ACC112 (cell line): ENCODE measurements at regions not wholly inside any gene's neighbourhood (a gene's known extent, or its start where the extent isn't known, plus 50 kb on each side); places are given as distances from the start of the nearest gene placed in this dataset.

Source experiments
- H2AFZ ChIP-seq: fragments of 200-600 bp; sonication (generic); one replicate; pipeline ENCODE4 v1.6.0; 2017; ENCODE audit warnings: antibody characterized with exemption, low read length; ENCODE audit not compliant: unreplicated experiment
- H3K27ac ChIP-seq: fragments of 200-600 bp; sonication (generic); 2 replicates; pipeline ENCODE4 v1.5.1; 2014; ENCODE audit warnings: low read depth, mild to moderate bottlenecking, antibody characterized with exemption, low read length, moderate library complexity
- H3K27me3 ChIP-seq: fragments of 200-600 bp; sonication (generic); 2 replicates; pipeline ENCODE4 v1.6.1; 2014; ENCODE audit warnings: mild to moderate bottlenecking, antibody characterized with exemption, low read length, moderate library complexity, mixed read lengths; ENCODE audit not compliant: insufficient read depth
- H3K36me3 ChIP-seq: fragments of 200-600 bp; sonication (generic); 2 replicates; pipeline ENCODE4 v1.6.1; 2016; ENCODE audit warnings: mild to moderate bottlenecking, antibody characterized with exemption, low read length, moderate library complexity, mixed read lengths; ENCODE audit not compliant: insufficient read depth
- H3K4me1 ChIP-seq: fragments of 200-600 bp; sonication (generic); one replicate; pipeline ENCODE4 v1.6.1; 2016; ENCODE audit warnings: low read length, mixed read lengths; ENCODE audit not compliant: insufficient read depth, unreplicated experiment, control insufficient read depth
- H3K4me3 ChIP-seq: fragments of 200-600 bp; sonication (generic); 2 replicates; pipeline ENCODE4 v1.5.1; 2014; ENCODE audit warnings: mild to moderate bottlenecking, low read depth, low read length
- H3K79me2 ChIP-seq: fragments of 200-600 bp; sonication (generic); one replicate; pipeline ENCODE4 v1.6.0; 2016; ENCODE audit warnings: low read length; ENCODE audit not compliant: control insufficient read depth, unreplicated experiment, insufficient read depth

DNA sequence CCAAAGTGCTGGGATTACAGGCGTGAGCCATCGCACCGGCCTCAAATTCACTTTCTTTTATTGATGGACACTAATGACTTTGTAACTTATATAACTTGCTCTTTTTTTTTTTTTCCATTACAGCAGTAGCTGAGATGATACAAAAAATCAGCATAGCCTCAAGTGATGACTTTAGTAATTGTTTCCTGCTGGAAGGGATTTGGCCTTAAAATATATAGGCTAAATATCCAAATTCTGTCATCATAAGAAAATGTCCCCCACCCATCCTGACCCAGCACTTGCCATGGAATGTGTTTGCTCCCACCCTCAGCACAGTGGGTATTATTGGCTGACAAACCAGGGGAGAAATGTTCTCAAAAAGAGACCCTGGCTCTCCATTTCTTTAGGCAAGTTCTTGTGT lies 1264.1 kb upstream of the AUTS2 start:
- Histone ChIP-seq H2AFZ (no peak overlapping the region), H3K4me1 (no peaks in the 10 kb centered on the region), H3K36me3 (no peaks in the 10 kb centered on the region), H3K27me3 (no peaks in the 10 kb centered on the region), H3K79me2 (no peaks in the 10 kb centered on the region), H3K4me3 (no peak overlapping the region), H3K27ac (no peak overlapping the region)

DNA sequence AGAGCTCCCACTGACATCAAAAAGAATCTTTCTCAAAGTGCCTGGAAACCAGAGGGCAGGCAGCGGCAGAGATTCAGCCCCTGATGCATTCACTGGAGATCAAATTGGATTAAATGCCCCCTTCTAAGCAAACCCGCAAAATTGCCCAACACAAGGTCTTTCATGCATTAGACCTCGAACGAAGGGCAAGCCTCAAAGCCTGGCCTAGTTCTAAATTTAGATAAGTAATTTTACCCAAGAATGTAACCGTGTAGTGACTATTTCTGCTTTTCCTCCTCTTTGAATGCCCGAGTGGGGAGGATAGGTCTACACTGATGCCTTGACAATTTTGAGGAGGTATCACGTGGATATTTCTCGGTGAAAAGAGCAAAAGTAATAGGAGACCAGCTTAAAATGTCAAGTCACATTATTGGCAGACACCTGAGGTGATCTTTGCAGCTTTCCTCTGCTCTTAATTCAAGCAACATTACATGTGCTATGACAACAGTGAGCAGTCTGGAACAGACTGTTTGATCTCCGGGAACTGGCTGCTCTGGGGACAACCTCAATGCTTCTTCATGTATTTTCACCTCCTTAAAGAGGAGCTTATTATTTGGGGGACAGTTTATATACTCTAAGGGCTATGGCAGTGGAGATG lies 1263.5 kb upstream of the AUTS2 start:
- H3K27ac ChIP-seq: no peak overlapping the region
- H3K27me3 ChIP-seq: no peaks in the 10 kb centered on the region
- H3K4me3 ChIP-seq: no peak overlapping the region
- no peak overlapping the region for H2AFZ ChIP-seq
- no peaks in the 10 kb centered on the region for H3K79me2 ChIP-seq
- H3K36me3 ChIP-seq: no peaks in the 10 kb centered on the region
- H3K4me1 ChIP-seq: no peaks in the 10 kb centered on the region

DNA sequence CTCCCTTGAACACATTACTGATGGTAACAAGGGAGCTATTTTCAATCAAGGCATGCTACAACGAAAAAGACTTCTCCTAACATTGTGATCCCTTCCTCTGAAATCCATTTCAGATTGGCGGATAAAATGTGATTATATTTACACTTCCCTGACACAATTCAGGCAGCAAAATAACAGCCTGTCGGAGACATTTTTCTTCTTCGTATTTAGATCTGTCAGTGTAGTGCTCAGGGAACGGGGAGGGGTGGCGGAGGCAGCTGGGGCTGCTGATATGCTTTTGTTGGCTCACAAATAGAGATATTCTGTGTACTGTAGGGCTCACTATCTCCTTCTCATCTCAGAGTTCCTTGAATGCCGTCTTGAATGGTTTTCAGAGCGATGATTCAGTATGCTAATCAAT lies 1261.7 kb upstream of the AUTS2 start:
- H2AFZ ChIP-seq: no peak overlapping the region
- no peaks in the 10 kb centered on the region for H3K27me3 ChIP-seq
- no peaks in the 10 kb centered on the region for H3K79me2 ChIP-seq
- H3K4me1 ChIP-seq: no peaks in the 10 kb centered on the region
- no peaks in the 10 kb centered on the region for H3K36me3 ChIP-seq
- H3K27ac ChIP-seq: no peak overlapping the region
- no peak overlapping the region for H3K4me3 ChIP-seq

DNA sequence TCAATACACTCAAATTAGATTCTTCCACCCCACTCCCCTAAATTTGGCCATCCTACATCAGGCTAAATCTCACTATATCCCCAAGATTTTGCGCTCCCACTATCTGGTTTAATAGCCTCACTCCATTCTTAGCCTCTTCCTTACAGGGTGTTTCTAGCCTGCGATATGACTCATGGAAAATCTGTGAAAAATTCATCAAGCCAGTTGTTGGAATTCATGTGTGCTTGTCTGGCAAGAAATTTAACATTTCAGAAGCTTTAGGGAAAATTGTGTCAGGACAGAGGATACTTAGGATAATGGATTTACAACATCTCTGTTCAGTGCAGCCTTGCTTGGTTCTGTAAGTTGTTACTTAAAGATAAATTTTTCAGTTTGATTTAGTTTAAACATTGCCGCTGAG lies 1249.9 kb upstream of the AUTS2 start:
- Histone ChIP-seq H3K4me3 (no peak overlapping the region), H3K27ac (no peak overlapping the region), H3K79me2 (no peaks in the 10 kb centered on the region), H3K4me1 (no peaks in the 10 kb centered on the region), H2AFZ (no peak overlapping the region), H3K36me3 (no peaks in the 10 kb centered on the region), H3K27me3 (no peaks in the 10 kb centered on the region)

DNA sequence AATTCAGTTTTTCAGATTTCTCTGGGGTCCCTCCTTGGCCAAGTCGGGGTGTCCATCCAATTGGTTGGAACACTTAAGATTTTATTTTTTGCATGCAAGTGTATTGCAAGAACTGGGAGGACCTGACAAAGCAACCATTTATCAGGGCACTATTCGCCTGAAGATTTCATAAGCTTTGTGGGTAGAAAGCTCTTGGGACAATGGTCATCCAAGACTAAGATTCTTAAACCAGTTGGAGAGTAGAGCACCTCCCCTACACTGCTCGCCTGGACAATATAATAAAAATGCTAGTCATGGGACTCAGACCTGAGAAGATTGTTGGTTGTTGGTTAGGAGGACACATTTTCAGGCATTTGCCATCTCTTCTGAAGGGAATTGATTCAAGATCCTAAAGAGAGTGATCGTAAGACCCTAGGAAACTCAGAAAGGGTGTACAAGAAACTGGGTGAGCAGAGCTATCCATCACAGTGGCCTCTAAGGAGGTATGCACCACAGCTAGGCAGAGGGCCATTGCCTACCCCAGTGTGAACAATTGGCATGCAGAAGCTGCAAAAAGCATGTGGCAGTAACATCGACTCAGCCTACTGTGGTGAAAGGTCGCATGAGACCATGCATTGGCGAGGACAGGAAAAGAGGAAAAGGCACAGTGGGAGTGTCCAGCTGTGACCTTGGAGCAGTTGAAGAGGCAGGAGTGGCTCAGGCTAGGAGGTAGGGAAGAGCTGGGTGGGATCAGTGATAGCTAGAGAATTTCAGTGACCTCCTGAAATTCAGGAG lies 1235.3 kb upstream of the AUTS2 start:
- Histone ChIP-seq H3K27ac (no peak overlapping the region), H2AFZ (no peak overlapping the region), H3K27me3 (no peaks in the 10 kb centered on the region)

DNA sequence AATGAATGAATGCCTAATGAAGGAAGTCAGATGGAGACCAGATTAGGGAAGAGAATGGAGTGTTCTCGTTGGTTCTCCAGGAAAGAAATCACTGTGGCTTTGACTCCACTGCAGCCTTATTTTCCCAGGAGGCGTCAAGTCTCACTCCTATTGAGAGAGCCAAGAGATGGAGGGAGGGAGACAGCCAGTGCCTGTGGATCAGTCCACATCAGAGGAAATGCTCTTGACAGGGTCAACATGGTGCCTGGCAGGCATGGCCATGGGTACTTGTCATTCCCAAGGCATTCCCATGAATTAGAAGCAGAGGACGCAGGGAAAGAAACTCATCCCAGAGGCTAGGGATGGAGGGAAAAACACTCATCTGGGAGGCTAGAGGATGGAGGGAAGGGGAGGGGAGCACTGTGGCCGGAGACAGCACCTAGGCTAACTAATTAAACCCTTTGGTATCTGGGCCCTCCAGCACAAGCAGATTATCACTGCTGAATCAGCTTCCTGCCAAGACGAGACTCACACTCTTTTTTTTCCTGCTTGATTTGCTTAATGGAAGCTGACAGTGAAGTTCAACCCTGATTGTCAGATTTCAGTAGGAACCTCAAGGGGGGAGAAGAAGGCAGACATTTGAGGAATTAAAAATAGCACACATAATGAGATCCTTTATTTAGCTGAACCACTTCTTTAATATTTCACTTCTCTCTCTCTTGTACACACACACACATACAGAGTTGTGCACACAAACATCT lies 1233.2 kb upstream of the AUTS2 start:
- no peaks in the 10 kb centered on the region for H3K4me1 ChIP-seq
- no peaks in the 10 kb centered on the region for H3K79me2 ChIP-seq
- no peak overlapping the region for H3K4me3 ChIP-seq
- no peaks in the 10 kb centered on the region for H3K27me3 ChIP-seq
- no peak overlapping the region for H3K27ac ChIP-seq
- H2AFZ ChIP-seq: no peak overlapping the region
- H3K36me3 ChIP-seq: no peaks in the 10 kb centered on the region

More for the DNA sequence above, 1235.3 kb upstream of the AUTS2 start:
- no peak overlapping the region for H3K4me3 ChIP-seq
- no peaks in the 10 kb centered on the region for H3K4me1 ChIP-seq
- H3K79me2 ChIP-seq: no peaks in the 10 kb centered on the region
- no peaks in the 10 kb centered on the region for H3K36me3 ChIP-seq

DNA sequence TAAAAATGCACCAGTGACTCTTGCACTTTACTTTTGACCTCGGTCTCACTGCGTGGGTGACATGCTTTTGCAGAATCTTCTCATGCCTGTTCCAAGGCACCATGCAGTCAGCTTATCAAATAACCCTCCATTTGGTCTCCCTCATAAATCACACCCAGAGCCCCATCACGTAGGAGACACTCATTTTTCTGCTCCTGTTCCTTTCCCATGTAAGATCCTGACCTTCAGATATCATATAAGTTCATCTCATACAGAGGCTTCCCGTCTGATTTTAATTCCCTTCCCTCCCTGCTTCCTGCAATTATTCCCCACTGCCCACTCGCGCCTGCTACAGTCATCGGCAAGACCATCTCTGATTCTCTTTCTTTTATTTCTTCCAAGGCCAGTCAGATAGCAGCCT lies 1226.3 kb upstream of the AUTS2 start:
- Histone ChIP-seq H3K27ac (no peak overlapping the region), H3K4me3 (no peak overlapping the region), H3K27me3 (no peaks in the 10 kb centered on the region), H3K36me3 (no peaks in the 10 kb centered on the region), H3K79me2 (no peaks in the 10 kb centered on the region), H3K4me1 (no peaks in the 10 kb centered on the region), H2AFZ (no peak overlapping the region)

DNA sequence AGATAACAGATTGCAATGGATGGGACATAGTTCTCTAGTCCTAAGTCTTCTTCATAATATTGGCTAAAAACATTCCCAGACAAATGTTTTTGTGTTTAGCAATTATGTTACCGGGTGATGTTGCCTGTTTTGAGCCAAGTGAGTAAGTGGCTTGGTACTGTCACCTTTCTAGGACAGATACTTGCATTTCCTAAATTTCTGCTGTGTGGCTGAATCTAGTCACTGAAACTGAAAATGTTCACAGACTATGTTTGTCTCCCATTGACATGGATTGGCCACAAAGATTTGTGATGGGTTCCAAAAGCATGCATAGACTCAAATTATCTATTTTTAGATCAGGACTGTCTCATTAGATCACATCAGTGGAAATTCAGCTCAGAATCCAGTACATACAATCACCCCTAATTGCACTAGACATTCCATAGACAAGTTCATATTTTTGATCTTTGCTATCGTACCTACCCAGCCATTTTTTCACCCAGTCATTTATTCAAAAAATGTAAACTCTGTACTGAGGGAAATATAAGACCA lies 1222.1 kb upstream of the AUTS2 start:
- Histone ChIP-seq H3K36me3 (no peaks in the 10 kb centered on the region), H3K27ac (no peak overlapping the region)

DNA sequence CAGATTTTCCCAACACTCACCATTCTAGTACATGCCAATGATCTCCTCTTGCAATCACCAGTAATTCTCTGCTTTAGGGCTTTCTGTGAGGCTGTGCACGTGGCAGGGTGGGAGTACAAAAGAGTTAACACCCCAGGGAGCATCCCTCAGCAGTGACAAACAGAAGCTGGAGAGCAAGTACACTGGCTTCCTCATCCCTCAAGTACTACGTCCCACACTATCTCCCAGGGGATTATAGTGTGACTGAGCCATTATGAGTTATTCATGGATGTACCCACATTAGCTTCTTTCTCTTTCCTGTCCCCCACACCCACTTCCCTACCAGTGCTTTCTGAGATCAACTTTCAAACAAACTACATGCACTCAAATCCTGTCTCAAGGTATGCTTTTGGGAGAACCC lies 1216.5 kb upstream of the AUTS2 start:
- no peaks in the 10 kb centered on the region for H3K27me3 ChIP-seq
- no peaks in the 10 kb centered on the region for H3K4me1 ChIP-seq
- H2AFZ ChIP-seq: no peak overlapping the region
- H3K79me2 ChIP-seq: no peaks in the 10 kb centered on the region
- no peak overlapping the region for H3K4me3 ChIP-seq
- no peaks in the 10 kb centered on the region for H3K36me3 ChIP-seq
- H3K27ac ChIP-seq: no peak overlapping the region

More for the DNA sequence above, 1222.1 kb upstream of the AUTS2 start:
- Histone ChIP-seq H3K4me1 (no peaks in the 10 kb centered on the region), H2AFZ (no peak overlapping the region), H3K4me3 (no peak overlapping the region), H3K27me3 (no peaks in the 10 kb centered on the region), H3K79me2 (no peaks in the 10 kb centered on the region)

DNA sequence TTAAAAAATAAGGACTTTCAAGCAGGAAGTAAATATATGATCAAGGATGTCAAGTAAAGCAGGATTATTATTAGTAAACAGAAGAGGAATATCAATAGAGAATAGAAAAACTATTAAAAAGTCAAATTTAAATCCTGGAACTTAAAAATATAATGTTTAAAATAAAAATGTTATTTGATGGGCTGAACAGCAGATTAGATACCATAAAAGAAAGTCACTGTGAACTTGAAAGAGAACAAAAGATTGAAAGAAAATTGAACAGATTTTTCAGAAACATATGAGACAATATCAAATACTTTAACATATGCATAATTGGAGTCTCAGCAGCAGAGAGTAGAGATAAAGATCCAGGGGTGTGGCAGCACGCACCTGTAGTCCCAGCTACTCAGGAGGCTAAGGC lies 1213.7 kb upstream of the AUTS2 start:
- Histone ChIP-seq H3K79me2 (no peaks in the 10 kb centered on the region), H3K4me1 (no peaks in the 10 kb centered on the region), H2AFZ (no peak overlapping the region), H3K27ac (no peak overlapping the region), H3K36me3 (no peaks in the 10 kb centered on the region), H3K4me3 (no peak overlapping the region), H3K27me3 (no peaks in the 10 kb centered on the region)
